ENCODE measurements at regions not wholly inside any gene's neighbourhood (a gene's known extent, or its start where the extent isn't known, plus 50 kb on each side); places are given as distances from the start of the nearest gene placed in this dataset.

- Histone ChIP-seq H3K4me3 (no peak overlapping the region), H3K9me1 (ENCODE audit: control insufficient read depth, insufficient read depth, low read length) (no peaks in the 10 kb centered on the region), H2AFZ (ENCODE audit: low read depth, low read length) (no peak overlapping the region), H3K27me3 (ENCODE audit: control insufficient read depth in 2 of 2, insufficient read depth in 2 of 2, low read length in 2 of 2) (no peaks in the 10 kb centered on the region), H3K4me2 (ENCODE audit: insufficient read depth, low read length) (no peak overlapping the region), H3K9me3 (replicated peaks; ENCODE audit: control insufficient read depth, insufficient read depth, low read depth, low read length) (no peaks in the 10 kb centered on the region; the same call in 1 of the 2 replicates), H3K27ac (ENCODE audit: extremely low read depth, low read depth, low read length) (no peak overlapping the region), H3K79me2 (ENCODE audit: control insufficient read depth, insufficient read depth, low read length) (no peaks in the 10 kb centered on the region), H4K20me1 (replicated peaks; ENCODE audit: control insufficient read depth, insufficient read depth, low read length) (no peaks in the 10 kb centered on the region), H3K9ac (ENCODE audit: insufficient read depth in 1 of 2, low read depth in 2 of 2, low read length in 2 of 2) (no peak overlapping the region), H3K36me3 (ENCODE audit: control insufficient read depth, insufficient read depth, low read length) (no peaks in the 10 kb centered on the region), H3K4me1 (replicated peaks in 1 of 2; ENCODE audit: control insufficient read depth in 2 of 2, insufficient read depth in 2 of 2, low read length in 2 of 2) (no peaks in the 10 kb centered on the region)
- in situ Hi-C loops (cut with MboI) (no loop called here), intact Hi-C loops (cut with micrococcal nuclease) (no loop called here)
- no peak for TF ChIP-seq KLF1 (tag; IDR thresholded peaks at IDR 0.05)
- TF ChIP-seq NCOA6 (IDR thresholded peaks at IDR 0.05) = no peak
- TF ChIP-seq ZNF431 (CRISPR knock-in tag; IDR thresholded peaks at IDR 0.05) = no peak
- no peak for TF ChIP-seq HMG20B (CRISPR knock-in tag; IDR thresholded peaks at IDR 0.05)
- no peak for TF ChIP-seq NEUROD1 (IDR thresholded peaks at IDR 0.05; ENCODE audit: borderline replicate concordance, low read depth, low read length, partially characterized antibody)
- TF ChIP-seq GABPB1 (CRISPR knock-in tag; IDR thresholded peaks at IDR 0.05) = no peak
- TF ChIP-seq PPARD (CRISPR knock-in tag; IDR thresholded peaks at IDR 0.05) = no peak
- TF ChIP-seq LCOR (CRISPR knock-in tag; IDR thresholded peaks at IDR 0.05) = no peak
- no peak for TF ChIP-seq RBM39 (optimal IDR thresholded peaks at IDR 0.05; ENCODE audit: low read depth, low read length)
- no peak for TF ChIP-seq HNRNPL (IDR thresholded peaks at IDR 0.05; ENCODE audit: low read depth, low read length)
- BruUV-seq (replicated peaks) = no TSS peak
- ChIA-PET CTCF (ENCODE audit: low intra/inter-chr PET ratio) (no interaction called here), POLR2A (no interaction called here)
- no peak for DNase-seq (ENCODE audit: extremely low read depth in 1 of 4, low spot score in 3 of 4)
- WGBS (ENCODE audit: insufficient coverage, low coverage, missing lambda C conversion rate) = 0% methylated on average over 4 of the region's 4 CpGs
- ATAC-seq = no peak
- no peak for FAIRE-seq
These were observed 257.5 kb upstream of the MTNR1B start for GRCh38 chr11:92711926-92712325.

Data from K562 (cell line).